Glomerular endothelial cell (primary cell): ENCODE measurements at regions not wholly inside any gene's neighbourhood (a gene's known extent, or its start where the extent isn't known, plus 50 kb on each side); places are given as distances from the start of the nearest gene placed in this dataset.
"Not testable (repeated sequence)": the region's sequence is repeated elsewhere in the genome, so short reads cannot be mapped to it uniquely, and the experiment has no call there.

ENCODE experiments used
- DNase-seq: peaks from one replicate; pipeline ENCODE4 v3.0.0-alpha.2; 2011; ENCODE audit warnings: low read depth, low spot score; ENCODE audit errors: extremely low read depth

DNA sequence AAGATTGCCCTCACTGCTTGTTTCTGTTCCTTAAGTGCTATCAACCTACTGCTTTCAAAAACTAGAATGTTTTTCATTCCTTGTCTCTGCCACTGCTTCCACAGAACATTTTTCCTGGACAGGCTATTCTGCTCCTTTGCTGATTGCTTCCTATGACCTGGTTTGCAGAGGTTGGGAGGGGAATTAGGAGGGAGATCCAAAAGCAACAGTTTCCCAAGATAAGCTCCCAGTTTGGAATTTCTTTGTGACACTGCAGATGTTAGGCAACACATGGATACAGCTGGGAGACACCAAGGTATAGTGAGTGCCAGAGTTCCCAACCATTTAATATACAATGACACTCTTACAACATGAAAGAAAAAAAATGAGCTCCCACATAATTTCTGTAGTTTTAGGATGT, 1036.5 kb downstream of the ROBO2 start:
- no peak for DNase-seq

DNA sequence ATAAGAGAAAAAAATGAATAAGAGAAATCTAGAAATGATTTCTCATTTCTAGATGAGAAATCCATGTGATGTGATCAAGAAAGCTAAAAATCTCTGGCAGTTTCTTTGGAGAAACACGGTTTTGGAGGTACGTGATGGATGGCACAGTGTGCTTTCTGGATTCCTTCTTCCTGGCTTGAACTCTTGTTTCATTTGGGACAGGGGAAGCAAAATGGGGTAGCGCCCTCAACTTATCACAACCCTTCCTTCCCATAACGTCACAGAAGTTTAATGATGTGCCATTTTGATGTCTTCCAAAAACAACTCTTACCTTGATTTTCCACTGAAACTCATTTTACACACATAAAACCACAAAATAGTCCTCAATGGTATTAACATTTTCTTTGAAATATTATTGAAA, 1037.3 kb downstream of the ROBO2 start:
- no peak for DNase-seq

DNA sequence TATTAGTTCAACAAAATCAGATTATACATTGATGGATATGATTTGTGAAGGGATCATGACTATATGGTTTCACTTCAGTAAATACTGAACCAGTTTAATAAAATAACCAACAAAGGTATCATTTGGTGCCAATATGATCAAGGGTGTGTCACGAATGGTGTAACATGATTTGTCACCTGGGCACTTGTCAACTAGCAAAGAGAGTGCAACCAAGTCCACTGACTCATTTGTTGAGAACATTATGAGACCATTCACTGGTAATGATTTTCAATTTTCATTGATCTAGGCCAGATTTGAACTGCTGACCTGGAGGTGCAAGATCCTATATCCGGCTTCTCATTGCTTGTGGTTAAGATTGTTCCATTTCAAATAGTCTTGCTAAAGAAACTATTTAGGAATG, 1037.9 kb downstream of the ROBO2 start:
- DNase-seq: no peak

DNA sequence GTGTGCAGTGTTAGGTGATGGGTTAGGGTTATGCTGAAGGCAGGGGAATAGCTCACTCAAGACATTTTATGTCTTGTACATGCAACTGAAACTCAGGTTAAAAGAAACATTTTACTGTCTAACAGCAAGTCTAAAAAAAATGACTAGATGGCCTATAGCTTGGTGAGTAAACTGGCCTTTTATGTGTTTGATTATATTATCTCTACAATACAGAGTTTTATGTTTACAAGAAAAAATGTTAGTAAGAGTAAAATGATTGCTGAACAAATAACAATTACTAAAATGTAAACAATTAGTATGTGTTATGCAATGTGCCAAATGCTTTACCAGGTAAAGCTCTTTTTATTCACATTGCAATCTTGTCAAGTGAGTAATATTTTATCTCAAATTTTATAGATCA, 1039.6 kb downstream of the ROBO2 start:
- no peak for DNase-seq

DNA sequence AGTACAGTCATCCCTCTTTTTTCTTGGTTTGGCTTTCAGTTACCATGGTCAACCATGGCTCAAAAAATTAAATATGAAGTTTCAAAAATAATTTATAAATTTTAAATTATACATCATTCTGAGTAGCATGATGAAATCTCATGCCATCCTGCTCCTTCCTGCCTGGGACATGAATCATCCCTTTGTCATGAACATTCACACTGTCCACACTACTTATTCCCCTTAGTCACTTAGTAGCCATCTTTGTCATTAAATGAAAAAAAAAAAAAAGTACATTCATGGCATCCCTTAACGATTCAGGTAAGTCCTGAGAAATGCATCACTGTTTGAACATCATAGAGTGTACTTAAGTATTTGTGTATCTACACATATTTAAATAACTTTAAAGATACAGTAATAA, 1046.3 kb downstream of the ROBO2 start:
- no peak for DNase-seq

DNA sequence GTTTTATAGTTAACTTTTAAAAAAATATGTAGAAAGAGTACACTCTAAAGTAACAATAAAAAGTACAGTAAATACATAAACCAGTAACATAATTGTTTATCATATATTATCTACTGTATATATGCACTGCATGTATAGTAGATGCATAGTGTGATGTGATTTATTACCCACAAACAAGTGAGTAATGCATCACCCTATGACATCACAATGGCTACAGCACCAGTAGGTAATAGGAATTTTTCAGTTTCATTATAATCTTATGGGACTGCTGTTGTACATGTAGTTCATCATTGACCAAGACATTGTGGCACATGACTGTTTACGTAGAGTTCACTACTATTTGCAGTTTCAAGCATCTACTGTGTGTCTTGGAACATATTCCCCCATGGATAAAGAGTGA, 1047.2 kb downstream of the ROBO2 start:
- no peak for DNase-seq

DNA sequence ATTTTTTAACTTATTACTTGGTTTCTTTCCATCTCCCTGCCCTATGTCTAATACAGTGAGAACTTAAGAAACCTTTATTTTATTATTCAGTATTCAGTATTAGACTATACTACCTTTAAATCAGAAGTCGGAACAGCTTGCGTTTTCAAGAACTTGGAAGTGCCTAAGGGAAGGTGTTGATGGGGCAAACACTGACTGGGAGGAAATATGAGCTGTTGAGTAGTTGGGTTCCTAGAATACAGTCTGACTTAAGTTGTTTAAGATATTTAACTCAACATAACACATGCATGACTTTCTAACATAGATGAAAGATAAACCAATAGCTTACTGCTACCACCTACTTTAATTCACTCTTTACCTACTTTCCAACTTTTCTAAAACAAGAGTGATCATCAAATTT, 1048.1 kb downstream of the ROBO2 start:
- DNase-seq: no peak

DNA sequence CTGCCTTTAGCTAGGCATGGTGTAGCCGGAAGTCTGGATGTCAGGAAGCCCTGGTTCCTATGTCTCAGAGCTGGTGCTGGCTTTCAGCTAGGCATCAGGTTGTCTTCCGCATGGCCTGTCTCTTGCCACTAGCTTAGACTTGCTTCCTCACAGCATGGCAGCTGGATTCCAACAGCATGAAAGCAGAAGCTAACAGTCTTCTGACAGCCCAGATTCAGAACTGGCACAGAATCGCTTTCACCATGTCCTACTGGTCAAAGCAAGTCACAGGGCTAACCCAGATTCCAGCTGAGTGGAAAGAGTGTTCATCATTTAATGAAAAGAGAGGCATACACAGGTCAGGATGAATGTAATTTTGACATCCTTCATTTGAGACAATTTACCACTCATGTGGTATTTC, 1050.5 kb downstream of the ROBO2 start:
- DNase-seq: no peak

DNA sequence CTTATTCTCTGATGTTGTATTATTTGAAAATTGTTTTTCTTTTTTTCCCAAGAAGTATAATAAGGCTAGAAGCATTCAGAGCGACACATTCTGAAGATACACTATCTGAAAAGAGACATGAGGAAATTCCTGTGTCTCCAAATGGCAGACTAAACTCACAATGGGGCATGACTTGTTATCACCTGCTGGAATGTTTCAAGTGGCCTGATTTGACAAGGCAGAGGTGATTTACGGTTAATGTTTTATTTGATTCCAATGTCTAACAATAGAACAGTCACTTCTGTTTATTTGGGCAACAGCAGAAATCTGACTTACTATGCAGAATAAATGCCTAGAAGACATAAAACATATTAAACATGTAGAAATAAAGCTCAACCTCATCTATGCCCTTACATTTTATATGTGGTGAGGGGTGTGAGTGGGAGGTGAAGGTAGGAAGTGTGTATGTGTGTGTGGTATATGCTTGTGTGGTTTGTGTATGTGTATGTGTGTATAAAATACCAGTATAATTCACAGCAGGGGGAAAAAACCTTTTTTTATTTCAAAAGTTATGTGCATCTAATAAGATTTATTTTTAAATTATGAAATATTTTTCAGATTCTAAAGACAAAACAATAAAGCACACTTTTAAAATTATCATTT, 1051.7 kb downstream of the ROBO2 start:
- DNase-seq: no peak

DNA sequence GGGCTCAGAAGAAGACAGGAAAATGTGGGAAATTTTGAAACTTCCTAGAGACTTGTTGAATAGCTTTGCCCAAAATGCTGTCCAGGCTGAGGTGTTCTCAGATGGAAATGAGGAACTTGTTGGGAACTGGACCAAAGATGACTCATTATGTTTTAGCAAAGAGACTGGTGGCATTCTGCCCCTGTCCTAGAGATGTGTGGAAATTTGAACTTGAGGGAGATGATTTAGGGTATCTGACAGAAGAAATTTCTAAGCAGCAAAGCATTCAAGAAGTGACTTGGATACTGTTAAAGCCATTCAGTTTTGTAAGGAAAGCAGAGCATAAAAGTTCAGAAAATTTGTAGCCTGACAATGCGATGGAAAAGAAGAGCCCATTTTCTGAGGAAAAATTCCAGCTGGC, 1052.7 kb downstream of the ROBO2 start:
- DNase-seq: not testable (repeated sequence)

DNA sequence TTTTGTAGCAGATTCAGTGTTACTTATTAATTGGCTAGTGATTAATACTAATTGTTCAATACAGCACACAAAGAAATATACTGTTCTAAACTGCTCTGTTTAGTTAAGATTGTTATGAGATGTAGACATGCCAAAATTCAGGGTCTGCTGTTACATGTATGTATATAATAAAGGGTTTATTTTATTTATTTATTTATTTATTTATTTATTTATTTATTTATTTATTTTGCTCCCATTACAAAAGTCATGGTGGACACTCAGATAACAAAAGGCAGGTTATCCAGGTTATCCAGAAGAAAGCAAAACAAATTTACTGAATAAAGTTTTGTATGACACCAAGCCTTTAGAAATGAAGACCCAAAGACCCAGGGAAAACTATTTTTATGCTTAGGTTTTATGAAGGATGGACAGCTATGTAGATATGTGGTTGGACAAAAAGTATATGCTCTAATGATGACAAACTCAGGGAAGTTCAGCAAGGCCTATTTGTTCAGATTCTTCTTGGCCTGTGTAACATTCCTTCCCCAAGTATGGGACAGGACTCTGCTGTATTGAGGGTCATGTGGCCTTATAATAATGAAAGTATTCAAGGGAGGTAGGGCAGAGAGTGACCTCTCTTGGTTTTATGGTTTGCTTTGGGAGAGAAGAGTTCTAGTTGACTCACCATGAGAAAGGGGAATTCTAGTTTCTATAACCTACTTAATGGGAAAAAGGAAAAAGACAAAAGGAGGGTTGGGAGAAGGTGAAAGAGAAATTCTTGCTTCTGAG, 1056.8 kb downstream of the ROBO2 start:
- no peak for DNase-seq

DNA sequence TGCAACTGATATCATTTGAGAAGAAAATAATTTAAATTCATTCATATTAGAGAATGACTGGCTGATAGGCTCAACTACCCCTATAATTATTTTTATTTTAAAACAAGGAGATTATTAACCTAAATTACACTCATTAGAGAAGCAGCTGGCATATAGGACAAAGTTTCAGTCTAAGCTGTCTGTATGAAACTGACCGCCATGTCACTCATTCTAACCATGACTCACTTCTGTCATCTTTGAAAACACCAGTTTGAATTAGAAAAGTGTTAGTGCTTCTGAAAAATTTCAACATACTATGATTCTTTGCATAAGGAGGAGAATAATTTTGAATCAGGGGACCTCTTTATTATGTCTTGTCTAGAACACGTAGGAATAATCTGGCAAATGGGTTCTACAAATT, 1058.5 kb downstream of the ROBO2 start:
- DNase-seq: no peak

DNA sequence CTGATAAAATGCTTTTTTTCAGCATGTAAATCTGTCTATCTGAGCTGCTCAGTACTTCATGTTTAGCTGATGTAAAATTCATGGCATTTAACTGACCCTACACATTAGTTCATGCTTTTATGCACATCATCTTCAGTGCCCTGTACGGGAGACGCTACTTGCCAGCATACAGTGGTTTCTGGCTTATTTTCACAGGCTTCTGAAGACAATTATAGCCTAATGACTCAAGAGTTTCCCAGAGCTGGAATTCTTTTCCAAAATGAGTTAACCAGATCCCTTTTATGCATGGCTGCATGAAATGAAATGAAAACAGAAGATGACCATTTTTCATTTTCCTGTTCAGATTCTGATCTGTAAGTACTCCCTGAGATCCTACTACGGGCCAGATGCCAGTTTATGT, 1061.5 kb downstream of the ROBO2 start:
- DNase-seq: no peak

DNA sequence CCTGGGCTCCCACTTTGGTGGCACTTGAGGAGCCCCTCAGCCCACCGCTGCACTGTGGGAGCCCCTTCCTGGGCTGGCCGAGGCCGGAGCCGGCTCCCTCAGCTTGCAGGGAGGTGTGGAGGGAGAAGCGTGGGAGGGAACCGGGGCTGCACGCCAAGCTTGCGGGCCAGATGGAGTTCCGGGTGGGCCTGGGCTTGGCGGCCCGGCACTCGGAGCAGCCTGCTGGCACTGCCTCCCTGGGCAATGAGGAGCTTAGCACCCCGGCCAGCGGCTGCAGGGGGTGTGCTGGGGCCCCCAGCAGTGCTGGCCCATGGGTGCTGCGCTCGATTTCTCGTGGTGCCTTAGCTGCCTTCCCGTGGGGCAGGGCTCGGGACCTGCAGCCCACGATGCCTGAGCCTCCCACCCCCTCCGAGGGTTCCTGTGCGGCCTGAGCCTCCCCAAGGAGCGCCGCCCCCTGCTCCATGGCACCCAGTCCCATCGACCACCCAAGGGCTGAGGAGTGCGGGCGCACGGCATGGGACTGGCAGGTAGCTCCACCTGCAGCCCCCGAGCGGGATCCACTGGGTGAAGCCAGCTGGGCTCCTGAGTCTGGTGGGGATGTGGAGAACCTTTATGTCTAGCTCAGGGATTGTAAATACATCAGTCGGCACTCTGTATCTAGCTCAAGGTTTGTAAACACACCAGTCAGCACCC, 1068.5 kb downstream of the ROBO2 start:
- not testable (repeated sequence) for DNase-seq

DNA sequence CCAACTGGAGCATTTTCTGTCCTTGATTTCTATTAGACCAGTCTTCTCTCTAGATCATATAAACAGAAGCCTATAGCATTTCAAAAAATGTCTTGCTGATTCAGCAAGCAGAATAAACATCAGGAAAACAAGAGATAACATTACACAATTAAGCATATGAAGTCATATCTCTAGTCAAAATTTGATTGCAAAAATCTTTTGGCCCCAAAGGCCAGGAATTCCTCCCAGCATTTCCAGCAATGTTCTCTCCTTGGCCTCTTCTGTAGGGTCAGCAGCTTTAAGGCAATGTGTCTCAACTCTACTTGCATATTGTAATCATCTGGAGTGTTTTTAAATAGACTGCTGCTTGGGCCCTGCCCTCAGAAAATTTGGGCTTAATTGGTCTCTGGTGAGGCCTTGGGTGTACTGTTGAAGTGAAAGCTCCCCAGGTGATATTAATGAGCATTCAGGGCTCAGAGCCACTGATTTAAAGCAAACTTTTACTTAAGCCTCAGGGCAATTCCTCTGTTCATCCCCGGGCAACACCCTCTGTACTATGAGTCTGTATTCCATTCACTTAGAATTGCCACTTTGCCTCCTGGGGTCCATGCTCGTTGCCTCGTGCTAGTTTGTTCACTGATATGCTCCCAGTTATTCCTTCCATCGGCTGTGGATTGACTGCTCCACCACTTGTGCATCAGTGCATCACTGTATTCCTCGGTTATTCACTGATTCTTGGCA, 1072.6 kb downstream of the ROBO2 start:
- DNase-seq: no peak

DNA sequence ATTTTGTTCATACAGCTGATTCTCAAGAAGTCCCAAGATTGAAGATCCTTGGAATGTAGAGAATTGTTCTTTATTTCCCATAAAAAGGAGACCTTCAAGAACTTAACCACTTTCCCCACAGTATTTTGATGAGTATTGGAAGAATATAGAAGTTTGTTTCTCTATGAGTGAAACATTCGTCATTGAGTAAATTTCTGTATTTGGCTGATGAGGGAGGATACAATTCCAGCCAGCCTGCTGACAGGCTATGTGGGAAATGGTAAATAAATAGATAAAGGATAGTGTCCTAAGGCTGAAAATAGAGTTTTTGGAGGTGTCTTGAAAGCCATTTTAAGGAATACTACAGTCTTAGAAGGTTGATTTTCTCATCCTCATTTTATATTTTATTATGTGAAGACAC, 1076.1 kb downstream of the ROBO2 start:
- no peak for DNase-seq

DNA sequence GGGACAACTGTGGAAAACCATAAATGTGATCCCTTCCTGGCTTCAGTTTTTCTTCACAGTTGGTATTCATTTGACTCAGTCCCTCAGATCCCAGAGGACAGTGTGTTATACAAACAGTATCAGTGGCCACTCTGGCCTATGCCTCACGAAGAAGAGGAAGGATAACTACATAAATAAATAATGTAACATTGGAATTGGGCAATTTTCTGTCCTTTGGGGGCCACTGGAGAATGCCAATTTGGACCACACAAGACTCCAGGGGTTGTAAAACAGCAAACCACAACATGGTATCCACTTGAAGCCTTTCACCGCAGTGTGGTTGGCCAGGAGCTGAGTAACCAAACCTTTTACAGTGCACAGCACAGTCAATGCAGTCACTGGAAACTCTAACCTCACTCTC, 1077.0 kb downstream of the ROBO2 start:
- DNase-seq: no peak

DNA sequence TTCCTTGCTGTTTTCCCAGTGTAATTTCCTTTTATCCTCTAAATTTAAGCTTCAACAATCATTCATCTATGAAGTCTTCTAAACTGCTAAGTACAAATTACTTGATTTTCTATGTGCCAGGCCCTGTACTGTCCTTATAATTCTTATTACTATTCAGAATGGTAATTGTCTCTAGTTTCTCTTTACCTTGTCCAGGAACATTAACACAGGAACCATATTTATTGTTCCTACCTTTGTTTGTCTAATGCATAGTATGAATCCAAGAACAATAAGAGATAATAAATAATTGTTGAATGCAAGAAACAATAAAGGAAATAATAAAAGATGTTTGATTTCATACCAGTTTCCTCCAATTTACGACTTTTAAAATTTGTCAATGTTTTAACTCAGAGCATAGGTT, 1083.2 kb downstream of the ROBO2 start:
- DNase-seq: no peak

DNA sequence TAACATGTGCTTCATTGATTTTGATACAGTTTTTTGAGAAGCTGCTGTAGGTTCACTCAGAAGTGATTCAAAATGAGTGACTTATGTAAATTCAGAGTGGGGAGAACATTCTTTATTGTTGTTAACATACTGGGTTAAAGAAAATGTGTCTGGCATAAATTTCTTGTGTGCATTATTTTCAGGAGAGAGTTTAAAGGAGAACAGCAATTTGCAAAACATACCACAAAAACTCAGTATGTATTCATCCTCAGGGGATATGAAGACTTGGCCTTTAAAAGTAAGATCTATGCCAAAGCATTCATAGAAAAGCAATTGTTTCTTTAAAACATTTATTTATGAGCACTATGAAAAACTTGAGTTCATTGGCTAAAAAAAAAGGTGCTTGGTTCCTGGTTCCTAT, 1089.8 kb downstream of the ROBO2 start:
- DNase-seq: no peak

DNA sequence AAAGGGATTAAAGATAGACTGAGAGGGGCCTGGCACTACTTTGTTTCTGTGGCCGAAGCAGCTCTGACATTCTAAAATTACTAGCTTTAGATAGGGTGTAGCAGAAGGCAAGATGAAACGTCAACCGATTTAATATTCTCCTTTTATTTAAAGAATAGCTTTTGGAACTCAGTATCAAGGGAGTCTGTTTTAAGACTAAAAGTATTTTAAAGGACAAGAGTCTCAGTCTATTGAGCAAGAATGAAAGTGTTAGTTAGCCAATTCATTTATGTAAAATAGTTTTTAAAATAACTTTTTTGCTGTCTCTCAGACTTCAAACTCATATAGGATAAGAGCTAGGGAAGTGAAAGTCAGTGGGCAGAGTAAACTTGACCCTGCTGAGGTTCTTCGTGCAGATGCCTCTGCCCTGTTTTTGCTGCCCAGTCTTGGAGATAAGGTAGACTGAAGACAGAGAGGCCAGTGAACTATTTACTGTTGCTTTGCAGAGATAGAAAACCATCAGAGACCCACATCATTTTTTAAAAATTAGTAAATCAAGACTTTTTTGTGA, 1090.9 kb downstream of the ROBO2 start:
- DNase-seq: no peak

DNA sequence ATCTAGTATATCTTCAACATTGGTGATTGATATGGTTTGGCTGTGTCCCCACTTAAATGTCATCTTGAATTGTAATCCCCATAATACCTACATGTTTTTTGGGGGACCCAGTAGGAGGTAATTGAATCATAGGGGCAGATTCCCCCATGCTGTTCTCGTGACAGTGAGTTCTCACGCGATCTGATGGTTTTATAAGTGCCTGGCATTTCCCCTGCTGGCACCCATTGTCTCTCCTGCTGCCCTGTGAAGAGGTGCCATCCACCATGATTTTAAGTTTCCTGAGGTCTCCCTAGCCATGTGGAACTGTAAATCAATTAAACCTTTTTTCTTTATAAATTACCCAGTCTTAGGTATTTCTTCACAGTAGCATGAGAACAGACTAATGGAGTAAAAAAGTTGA, 1094.6 kb downstream of the ROBO2 start:
- DNase-seq: no peak
